Fibroblast of skin of scalp (primary cell): ENCODE measurements at regions not wholly inside any gene's neighbourhood (a gene's known extent, or its start where the extent isn't known, plus 50 kb on each side); places are given as distances from the start of the nearest gene placed in this dataset.
"Not testable (repeated sequence)": the region's sequence is repeated elsewhere in the genome, so short reads cannot be mapped to it uniquely, and the experiment has no call there.

ENCODE experiments used
- DNase-seq: peaks from one replicate; pipeline ENCODE4 v3.0.0-alpha.2; 2013

DNA sequence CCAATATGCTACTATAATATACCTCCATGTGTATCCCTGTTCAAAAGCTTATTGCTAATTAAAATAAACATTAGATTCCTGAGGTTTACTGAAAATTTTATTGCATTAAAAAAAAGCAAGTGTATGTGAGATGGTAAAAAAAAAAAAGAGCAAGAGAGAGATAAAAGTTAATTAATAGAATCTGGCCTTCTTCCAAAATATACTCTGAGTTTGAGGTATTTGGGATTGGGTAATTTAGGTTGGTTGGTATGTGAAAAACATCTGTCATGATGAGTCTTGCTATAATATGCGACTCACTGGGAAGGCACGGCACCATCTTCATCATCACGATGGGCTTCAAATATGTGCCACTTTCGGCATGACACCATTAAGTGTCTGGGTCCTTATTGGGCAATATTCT, 711.1 kb upstream of the SOX9 start:
- DNase-seq = peak; percentile 90

DNA sequence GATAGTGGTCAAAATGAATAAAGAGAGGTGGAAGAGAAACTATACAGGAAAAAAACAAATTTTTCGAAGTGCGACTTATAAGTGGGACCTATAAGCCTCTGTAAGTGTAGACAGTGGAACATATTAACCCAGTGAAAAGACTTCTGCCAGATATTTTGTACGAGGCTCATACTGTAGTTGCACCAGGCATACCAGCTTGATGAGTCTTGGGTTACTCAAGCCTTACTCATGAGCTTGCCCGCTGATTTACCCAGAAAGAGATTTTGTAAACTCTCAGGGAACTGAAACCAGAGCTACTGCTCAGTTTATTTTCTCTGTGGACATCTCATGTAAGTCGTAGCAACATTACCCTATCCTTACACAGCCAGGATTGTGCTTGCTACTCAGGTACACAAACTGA, 708.0 kb upstream of the SOX9 start:
- DNase-seq = peak; percentile 96

DNA sequence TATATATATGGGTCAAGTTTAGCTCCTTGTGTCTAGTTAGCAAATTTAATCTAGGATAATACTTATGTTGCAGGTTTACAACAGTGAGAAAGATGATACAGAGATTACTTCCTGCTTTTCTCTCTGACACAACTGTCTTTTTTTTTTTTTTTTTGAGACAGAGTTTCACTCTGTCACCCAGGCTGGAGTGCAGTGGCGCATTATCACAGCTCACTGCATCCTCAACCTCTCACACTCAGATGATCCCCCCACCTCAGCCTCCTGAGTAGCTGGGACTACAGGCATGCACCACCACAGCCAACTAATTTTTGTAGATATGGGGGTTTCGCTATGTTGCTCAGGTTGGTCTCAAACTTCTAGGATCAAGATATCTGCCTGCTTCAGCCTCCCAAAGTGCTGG, 706.9 kb upstream of the SOX9 start:
- DNase-seq = no peak

DNA sequence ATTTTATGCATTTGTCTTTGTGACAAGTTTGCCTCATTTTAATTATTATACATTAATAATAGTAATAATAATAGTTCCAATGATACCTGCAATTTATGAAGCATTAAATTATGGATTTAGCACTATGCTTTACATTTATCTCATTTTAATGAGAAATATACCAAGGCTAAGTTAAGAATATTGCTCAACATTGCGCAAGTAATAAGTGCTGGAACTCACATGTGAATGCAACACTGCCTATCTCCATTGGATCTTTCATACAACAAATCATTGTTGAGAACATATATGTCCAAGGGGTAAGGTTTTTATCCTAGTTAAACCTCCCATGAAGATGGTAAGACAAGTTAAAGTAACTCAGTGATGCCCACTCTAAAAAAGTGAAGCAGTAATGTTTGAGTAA, 703.7 kb upstream of the SOX9 start:
- no peak for DNase-seq

DNA sequence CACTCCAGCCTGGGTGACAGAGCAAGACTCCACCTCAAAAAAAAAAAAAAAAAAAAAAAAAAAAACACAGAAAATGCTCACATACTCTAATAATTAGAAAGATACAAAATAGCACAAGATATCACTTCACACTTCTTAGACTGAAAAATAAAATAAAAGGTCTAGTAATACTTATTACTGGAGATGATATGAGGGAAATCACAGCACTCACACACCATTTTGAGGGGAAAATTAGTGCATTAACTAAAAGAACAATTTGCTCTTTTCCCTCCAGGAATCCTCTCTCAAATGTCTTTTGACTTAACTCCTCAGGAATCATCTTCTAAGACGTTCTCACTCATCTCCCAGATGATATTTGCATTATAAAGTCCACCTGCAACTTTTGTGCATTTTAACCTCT, 697.9 kb upstream of the SOX9 start:
- no peak for DNase-seq

DNA sequence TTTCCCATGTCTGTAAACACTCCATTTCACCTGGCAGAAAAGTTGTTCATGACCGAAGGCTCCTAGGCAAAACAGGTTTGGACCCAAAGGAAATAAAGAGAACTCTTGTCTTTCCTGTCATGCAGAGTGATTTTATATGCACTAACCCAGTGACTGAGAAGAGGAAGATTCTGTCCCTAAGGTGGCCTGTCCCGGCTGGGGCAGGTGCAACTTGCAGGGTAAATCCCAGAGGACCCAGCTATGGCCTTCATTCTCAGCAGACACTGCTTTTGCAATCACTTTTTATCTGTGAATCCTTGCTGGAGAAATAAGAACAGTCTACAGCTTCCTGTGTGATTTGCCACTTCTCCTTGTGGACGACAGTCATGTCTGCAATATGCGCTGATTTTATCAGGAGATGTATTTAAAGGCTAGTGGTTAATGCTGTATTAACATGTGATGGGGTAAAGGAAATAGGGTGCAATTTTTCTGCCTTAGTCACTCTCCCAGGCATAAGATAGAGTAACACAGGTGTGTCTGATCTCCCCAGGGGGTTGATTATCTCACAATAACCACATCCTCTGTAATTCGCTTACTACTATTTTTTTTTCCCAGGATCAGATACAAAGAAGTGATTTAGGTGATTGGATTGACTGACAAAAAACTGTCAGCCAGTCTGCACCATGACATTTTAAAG, 696.8 kb upstream of the SOX9 start:
- DNase-seq = no peak

DNA sequence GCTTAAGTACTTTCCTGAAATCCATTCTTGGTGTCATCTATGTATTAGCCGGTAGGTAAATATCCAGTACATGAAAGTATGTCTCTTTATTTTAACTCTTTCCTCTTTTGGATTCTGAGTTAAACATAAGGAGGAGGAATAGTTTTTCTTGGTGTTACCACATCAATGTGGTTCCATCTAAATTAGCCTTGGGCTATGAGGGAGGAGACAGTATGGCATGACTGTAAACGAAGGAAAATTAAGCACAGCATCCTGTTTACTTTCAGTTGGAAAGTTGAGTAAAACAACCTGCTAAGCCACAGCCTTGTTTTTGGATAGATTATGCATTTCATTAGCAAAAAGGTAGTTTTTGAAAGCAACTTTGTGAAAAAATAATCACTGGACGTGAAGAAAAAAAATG, 693.0 kb upstream of the SOX9 start:
- no peak for DNase-seq

DNA sequence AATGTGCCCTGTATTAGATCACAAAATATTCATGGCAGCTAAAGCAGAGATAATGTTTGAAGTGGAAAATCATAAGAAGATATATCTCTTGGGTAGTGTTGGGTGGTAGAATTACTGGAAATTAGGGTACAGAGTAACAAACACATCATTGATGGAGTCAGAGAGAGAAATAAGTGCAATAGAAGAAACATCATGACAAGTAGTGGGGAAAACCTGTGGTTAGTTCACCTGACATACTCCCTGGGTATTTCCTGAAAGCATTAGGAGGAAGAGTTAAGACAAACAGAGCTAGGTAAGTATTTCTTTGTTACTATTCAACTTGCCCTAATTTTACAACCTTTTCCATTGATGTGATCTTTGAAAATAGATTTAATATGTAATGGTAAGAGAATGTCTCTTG, 691.9 kb upstream of the SOX9 start:
- no peak for DNase-seq

DNA sequence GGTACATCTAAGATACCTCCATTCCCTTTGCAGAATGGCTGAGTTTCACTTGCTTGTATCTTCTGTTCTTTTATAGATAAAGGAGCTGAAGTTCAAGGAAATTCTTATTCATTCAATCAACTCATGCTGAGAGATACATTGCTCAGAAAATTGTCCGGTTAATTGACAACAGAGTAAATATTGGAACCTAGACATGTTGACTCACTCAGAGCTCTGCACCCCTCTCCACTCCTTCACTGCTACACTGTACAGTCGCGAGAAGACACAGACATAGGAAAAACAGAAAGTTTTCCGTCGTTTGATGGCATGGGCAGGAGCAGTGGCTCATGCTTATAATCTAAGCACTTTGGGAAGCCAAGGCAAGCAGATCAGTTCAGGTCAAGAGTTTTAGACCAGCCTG, 690.5 kb upstream of the SOX9 start:
- no peak for DNase-seq

DNA sequence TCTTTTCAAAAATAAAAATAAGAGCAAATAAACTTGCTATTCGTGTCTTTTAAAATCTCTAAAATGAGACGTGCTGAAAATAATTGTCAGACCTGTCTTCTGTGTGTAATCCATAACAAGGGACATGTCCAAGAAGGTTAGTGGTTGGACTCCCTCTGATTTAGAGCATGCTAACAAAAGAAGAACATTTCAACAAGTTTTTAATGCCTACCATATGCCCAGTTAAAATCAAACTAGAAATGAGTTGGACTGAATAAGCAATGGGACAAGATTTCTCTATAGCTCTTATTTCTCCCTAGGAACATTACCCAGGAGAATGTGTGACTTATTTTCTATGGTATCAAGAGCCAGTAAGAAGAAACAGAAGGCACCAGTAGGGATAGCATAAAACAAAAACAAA, 689.7 kb upstream of the SOX9 start:
- DNase-seq = no peak

DNA sequence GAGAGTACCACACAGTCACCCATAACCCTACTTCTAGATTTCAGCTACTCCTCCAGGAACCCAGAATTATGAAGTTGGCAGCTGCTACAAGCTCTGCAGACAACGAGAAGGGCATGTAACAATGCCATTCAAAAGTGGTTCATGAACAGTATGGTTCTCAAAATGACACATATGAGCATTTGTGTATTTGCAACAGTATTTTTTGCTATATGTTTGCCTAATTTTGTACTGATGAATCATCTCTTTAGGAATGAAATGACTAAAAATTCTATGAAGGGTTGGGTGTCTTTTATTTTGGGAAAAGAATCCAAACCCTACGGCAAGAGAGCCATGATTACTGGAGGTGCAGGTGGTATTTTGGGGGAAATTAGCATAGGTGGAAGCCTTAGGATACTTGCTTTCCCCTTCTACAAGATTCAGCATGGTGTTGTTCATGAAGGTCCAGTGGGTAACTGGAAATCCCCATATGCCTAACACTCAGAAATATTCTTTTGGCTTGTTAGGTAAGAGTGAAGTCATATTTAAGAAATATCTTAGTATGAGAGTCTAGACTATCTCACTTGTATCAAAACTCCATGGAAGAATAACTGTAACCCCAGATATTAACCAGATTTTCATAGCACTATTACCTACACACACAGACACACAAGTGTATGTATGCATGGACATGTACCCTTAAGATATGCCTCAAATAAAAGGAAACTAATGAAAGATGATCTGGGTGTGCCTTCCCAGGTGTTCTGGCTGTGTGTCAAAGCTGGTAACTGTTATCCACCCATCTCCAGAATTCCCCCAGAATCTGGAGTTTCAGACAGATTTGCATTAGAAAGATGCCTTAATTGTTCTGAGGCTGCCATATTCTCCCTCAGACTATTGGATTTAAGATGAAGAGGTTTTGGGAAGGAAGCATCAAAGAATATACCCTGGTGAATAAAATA, 688.2 kb upstream of the SOX9 start:
- no peak for DNase-seq

DNA sequence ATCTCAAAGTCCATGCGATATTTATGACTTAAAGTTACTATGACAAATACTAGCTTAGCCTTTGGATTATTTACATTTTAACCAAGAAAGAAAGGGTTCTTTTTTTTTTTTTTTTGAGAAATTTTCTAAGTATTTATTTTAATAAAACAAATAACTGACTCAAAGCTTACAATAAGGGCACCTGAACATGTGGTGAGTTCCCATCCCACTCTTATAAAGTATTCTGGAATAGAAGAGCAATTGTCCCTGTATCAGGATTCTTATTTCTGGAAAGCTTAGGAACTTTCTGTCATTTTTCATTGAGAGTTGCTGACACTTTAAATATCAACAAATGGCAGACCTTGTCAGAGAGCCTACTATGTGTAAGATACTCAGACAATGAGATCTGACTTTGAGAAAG, 686.1 kb upstream of the SOX9 start:
- DNase-seq = no peak

DNA sequence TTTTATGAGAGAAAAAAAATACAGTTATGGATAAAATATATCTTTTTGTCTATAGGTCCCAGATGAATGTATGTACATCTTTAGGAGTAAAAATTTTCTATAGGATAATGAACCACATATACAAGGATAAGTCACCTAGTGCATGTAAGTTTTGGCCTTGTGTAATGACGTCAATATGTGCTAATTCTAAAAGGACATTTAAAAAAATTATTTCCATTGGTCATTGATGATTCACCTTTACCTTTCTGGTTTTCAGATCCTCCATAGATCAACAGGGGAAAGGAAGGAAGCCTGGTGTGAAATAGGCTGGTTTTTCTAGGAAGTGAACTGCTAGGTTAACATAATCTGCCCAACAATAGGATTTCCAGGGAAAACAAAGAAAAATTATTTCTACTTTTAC, 684.3 kb upstream of the SOX9 start:
- DNase-seq = no peak

DNA sequence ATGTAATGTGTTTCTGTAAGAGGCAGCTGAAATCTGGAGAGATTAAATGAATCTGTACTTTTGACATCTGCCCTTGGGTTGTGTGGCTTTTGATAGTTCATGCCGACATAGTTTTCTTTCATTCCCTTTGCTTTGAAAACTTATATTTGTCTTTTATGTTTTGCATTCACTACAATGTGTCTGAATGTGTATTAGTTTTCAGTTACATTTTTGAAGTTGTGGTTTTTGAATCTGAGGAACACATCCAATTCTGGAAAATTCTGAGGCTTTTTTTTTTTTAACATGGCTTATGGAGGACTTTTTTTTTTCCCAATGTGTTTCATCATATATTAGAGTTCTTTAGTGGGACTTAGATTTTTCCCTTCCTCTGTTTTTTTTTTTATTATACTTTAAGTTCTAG, 683.7 kb upstream of the SOX9 start:
- peak; percentile 70 for DNase-seq

DNA sequence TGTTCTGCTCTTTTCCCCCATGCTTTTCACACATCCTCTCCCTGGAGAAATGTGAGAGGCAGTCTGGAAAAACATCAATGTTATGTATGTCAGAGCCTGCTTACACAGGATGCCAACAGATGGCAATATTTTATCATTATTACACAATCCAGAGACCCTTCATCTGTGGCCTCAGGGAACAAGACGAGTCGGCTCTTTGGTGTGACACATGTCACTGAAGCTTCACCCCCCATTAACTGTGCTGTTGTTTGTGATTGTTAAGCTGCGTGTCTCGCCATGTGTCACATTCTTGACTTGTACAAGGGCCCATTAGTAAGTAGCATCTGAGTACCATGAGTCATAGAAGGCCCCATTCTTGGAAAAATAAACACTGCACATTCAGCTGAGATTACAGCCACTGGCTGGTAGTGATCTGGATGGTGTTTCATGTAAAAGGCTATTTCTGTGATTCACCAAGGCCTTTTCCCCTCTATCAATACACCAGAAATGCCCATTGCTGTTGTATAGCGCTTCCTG, 682.1 kb upstream of the SOX9 start:
- DNase-seq = peak; percentile 94

DNA sequence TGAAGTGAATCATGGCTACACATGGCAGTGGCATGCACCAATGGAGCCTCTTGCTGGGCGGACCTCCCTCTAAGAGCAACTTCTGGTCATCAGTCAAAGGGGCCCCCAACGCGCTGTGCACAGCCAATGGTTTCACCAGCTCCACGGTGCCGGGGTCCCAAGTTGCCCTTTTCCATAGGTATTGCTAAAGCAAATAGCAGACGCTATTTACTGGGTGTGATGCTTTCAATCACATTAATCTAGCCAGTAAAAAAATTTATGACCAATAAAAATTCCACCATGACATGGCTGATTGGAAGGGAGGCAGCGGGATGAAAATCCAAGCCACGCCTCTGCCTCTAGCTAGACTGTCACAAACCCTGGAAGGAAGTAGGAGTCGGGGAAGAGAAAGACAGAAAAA, 680.3 kb upstream of the SOX9 start:
- DNase-seq = no peak

DNA sequence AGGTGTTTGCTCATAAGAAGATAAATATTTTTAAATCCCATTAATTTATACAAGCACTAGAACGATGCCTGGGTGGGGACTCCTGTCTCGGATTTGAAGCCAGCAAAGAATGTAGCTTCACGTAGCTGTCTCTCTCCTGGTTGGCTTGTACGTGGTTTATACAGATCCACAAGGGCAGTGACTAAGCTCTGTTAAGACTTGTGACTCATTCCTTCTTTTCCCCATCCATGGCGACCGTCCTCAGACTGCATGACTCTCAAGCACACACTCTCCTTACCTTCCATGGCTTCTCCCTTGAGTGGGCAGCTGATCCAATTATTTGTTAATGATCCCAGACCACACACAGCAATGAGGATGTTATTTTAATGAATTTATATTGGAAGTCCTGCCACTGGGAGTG, 679.7 kb upstream of the SOX9 start:
- DNase-seq = peak; percentile 86

DNA sequence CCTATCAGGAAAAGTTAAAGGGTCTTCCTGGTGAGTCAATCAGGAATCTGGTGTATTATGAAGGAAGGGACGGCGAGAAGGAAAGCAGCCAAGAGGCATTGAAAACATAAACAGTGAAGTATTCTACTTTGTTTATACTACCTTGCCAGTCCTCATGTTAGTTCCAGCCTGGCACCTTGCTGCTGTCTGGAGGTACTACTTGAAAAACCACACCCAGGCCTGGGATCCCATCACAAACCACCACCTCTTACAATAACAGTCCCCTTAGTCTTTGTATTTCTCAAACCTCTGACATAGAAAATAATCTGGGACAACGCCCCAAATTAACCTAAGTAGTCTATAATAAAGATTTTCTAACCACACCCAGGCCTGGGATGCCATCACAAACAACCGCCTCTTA, 676.7 kb upstream of the SOX9 start:
- DNase-seq = no peak

DNA sequence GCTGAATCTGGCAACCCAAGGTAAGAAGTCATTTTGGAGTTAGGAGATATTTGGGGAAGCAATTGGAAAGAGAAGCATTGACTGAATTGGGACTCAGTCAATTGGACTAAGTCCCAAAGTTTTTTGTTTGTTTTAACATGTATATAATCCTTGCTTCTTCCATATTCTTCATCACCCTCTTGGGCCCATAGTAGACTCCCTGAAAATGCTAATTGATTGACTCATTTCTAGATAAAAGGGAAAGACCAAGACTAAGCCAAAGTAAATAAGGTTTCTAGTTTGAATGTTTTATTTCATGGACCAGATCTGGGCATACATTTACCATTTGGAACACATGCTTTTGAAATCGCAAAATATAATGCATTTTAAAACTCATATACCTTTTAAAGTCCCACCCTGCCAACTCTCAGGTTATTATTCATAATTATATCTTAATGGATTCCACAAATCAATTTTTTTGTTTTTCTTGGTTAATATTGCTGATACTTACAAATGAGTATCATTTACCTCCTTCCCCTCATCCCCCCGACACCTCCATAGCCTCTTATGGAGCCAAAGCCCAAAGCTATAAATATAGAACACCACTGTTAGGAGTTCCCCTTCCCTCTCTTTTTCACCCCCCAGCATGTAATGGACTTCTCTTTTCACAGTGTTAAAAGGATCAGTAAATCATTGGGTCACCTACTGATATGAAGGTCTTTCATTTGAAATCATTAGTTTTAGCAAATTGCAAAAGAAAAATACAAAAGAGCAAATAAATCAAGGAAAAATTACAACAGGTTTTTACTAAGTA, 674.0 kb upstream of the SOX9 start:
- DNase-seq = no peak

DNA sequence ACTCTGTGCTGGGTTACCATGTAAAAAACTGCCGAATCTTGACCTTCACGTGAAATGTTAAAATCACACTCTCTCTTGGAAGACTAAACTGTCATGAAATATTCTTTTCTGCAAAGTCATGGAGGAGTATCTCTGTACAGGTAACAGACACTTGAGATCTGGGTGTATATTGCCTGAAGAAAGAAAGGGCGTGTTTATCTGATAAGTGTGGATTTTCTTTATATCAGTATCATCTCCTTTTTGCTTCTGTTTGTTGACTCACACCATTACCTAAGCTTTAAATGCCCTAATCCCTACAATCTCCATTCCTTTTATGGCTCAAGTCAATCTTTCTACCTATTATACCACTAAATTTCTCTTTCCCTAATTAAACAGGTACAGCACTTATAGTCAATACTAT, 673.2 kb upstream of the SOX9 start:
- no peak for DNase-seq

DNA sequence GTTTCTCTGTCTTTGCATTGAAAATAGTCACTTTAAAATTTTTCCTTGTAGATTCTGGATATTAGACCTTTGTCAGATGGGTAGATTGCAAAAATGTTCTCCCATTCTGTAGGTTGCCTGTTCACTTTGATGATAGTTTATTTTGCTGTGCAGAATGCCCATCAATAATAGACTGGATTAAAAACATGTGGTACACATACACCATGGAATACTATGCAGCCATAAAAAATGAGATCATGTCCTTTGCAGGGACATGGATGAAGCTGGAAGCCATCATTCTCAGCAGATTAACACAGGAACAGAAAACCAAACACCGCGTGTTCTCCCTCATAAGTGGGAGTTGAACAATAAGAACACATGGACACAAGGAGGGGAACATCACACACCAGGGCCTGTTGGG, 670.2 kb upstream of the SOX9 start:
- DNase-seq = not testable (repeated sequence)

DNA sequence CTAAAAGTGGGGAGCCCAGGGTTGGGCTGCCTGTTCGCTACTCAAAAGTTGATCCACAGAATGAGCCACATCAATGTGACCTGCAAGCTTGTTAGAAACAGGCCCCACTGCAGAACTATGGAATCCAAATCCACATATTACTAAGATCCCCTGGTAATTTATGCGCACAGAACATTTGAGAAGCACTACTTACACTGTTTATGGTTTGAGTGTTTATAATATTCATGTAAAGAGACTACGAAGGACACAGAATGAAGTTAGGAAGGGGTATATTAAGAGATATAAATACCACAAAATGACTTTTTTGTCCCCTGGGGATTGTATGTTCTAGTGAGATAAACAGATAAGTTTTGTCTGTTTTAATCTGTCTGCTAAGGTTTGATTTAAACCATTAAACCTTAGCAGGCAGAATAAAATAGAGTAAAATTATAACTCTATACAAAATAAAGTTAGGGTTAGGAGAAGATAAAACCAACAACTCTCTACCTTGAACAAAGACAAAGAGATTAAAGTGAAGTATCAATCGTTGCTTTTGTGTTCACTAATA, 666.9 kb upstream of the SOX9 start:
- no peak for DNase-seq

DNA sequence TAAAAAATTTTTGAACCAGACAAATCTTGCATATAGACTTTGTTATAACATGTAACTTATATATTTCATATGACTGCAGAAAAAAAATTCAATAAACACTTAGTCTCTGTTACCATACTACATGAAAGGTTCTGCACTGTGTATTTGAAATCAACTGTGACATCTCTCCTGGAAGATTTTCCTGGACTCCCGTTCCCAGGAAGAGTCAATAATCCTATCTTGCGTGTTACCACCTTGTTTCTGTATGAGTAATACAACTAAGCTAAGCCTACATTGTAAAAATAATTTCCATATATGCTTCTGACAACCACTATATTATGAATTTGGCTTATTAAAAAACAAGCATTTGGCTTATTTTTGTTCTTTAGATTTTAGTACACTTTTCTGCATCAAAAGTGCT, 665.6 kb upstream of the SOX9 start:
- DNase-seq = no peak
